GM18520 (cell line): ENCODE measurements at regions not wholly inside any gene's neighbourhood (a gene's known extent, or its start where the extent isn't known, plus 50 kb on each side); places are given as distances from the start of the nearest gene placed in this dataset.
"Not testable (repeated sequence)": the region's sequence is repeated elsewhere in the genome, so short reads cannot be mapped to it uniquely, and the experiment has no call there.

Source experiments
- ATAC-seq: cut with Tn5 transposase; IDR thresholded peaks from one replicate; pipeline ENCODE4 v1.9.1; 2021; ENCODE audit not compliant: unreplicated experiment

DNA sequence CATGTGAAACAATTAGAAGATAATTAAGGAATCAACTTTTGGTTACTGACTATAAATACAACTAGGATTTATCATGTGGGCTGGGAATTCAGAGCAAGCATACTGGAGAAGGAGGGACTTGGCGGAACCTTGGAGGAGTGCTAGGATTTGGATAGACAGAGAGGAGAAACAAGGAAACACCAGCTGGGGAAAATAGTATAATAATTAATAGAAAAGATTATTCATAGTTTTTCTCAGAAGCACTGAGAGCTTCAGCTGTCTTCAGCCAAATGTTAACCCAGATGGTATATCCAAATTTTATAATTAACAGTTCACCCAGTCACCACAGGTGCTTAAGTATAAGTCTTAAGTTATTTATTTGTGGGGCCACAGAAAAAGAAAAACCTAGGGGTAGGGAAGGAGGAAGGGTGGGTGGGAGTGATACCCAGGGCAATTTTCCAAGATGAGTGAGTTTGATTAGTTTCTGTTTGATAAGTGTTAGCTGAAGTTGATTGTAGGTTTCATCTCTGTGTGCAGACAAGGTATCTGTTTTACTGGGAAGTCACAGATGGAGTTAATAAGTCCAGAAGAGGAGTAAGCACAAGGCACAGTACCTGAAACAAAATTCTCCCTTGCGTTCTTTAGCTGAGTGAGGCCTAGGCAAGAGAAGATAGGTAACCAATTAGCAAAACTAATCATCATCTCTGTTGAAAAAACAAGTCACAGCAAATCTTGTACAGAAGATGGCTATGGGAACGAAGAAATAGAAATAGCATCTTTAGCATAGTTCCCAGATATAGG, 175.5 kb downstream of the TFAP2B start:
- no peak for ATAC-seq

DNA sequence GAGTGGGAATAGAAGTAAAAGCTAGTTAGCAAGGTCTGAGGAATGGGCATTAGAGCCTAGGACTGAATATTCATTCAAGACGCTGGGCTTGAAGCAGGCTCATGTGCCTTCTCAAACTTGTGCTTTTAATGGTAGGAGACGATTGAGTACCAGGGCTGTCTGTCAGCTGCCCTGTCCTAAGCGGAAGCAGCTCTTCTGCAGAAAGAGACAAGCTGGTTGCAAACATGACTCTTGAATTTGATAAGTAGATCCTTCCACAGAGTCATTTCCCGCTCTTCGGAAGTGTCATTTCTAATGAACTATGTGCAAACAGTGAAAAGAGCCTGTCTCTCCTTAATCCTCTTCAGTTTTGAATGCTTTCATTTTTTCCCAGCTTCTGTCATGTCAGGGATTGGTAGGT, 176.4 kb downstream of the TFAP2B start:
- no peak for ATAC-seq

DNA sequence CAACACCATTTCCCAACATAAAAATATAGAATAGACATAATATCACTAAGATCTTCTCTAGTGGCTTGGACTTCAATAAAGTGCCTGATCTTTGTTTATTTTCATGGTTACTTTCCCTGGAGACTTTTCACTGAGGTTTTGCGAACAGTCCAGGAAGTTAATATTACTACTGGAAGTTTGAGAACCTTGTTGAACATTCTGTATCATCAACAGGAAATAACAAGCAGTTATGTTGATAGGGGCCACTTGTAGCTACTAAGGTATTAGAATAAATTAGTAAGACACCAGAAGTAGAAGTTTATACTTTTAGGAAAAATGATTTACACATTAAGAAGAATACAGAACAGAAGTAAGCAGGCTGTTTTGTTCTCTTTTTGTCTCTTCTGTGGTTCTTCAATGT, 180.2 kb downstream of the TFAP2B start:
- no peak for ATAC-seq

DNA sequence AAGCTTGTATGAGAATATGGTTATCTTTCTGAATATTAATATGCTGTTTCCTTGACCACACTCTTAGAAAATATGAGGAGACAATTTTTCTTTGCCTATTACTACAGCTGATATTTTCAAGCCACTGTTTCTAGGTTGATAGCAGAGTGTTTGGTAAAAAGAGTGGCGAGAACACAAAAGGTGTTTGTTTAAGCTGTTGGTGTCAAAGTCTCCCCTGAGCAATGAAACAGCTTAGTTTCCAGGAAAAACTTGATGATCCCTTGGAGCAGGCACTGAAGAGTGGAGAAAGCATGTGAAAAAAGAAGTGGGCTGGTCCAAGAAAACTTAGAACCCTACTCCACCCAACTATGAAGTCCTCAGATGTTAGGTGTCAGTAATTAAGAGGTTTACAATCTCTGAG, 182.7 kb downstream of the TFAP2B start:
- no peak for ATAC-seq

DNA sequence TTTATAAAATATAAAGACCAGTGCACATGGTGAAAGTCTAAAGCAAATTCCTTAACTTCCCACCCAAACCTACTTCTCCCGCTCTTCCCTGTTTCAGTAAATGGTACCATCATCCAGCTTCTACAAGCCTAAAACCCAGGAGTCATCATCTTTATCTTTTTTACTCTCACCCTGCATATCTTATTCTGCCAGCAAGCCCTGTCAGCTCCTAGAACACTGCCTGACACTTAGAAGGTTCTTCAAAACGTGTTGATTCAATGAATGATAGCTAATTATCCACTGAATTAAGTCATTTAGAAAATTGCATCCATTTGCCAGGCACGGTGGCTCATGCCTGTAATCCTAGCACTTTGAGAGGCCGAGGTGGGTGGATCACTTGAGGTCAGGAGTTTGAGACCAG, 185.7 kb downstream of the TFAP2B start:
- no peak for ATAC-seq

DNA sequence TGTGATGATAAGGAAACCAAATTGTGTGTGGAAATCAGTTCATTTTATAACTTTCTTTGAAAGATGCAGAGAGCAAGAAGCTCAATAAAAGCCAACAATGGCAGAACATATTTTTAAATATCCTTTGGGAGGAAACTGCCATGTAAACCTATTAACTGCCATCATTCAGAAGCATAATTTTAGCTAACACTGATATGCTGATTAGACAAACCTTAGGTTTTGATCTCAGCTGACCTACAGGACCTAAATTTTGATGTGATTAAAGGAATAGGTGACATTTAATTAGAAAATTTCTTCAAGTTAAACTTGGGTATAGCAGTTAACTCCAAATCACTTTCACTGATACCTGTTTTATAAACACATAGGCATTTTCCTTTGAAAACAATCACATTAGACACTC, 187.1 kb downstream of the TFAP2B start:
- no peak for ATAC-seq

DNA sequence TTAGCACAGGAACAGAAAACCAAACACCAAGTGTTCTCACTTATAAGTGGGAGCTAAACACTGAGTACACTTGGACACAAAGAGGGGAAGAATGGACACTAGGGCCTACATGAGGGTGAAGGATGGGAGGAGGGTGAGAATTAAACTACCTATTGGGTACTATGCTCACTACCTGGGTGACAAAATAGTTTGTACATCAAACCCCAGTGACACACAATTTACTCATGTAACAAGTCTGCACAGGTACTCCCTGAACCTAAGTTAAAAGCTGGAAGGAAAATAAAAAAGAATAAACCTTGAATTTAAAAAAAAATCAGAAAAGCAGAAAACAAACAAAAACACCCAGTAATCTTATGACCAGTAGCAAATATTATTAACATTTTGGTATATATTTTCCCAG, 188.6 kb downstream of the TFAP2B start:
- ATAC-seq, result no peak

DNA sequence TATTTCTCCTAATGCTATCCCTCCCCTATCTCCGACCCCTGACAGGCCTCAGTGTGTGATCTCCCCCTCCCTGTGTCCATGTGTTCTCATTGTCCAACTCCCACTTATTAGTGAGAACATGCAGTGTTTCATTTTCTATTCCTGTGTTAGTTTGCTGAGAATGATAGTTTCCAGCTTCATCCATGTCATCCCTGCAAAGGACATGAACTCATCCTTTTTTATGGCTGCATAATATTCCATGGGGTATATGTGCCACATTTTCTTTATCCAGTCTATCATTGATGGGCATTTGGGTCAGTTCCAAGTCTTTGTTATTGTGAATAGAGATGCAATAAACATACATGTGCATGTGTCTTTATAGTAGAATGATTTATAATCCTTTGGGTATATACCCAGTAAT, 190.0 kb downstream of the TFAP2B start:
- ATAC-seq, result not testable (repeated sequence)

DNA sequence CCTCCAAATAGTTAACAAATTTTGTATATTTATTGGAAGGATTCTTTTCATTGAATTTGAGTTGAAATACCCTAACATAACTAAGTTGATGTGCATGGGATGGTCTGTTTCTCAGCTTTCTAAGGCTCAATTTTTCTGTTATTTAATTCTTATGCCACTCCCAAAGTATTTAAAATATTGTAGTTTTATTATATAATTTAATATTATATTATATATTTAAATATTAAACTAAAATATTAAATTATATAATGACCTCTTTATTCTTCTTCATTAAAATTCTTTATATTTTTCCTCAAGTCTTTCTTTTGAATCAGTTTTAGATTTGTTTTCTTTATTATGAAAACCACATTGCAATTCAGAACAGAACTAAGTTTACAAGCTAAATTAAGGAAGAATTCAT, 194.7 kb downstream of the TFAP2B start:
- ATAC-seq, result no peak

DNA sequence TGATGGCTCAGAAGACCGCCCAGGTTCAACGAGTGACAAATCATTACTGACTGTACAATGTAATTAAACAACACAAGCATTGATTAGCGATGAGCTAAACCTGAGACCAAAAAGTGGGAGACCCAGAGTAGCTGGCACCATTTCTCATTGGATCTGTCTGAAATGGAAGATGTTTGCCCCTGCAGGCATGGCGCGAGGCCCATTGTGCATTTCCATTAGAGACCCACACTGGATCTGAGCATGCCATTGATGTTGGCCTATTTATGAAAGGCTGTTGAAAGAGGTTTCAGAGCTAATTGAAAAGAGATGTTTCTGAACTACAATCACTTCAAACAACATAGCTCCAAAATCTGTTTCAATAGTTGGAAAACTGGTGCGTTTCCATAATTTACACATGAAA, 196.7 kb downstream of the TFAP2B start:
- ATAC-seq, result no peak

DNA sequence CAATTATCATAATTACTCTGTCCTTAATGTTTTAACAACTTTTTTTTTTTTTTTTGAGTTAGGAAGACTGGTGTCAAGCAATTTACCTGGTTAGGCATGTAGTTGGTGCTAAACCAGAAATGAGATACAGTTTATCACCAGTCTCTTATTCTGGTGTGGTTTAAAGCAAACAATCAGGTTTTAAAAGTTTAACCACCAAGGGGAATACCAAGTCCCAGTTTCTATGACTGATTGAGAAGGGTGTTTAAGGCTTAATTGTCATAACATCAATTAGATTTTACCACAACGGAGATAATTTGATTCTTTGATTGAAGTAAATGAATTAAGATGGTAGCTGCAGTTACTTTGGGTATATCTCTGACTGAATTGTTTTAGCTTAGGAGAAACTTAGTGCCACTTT, 197.8 kb downstream of the TFAP2B start:
- ATAC-seq, result no peak

DNA sequence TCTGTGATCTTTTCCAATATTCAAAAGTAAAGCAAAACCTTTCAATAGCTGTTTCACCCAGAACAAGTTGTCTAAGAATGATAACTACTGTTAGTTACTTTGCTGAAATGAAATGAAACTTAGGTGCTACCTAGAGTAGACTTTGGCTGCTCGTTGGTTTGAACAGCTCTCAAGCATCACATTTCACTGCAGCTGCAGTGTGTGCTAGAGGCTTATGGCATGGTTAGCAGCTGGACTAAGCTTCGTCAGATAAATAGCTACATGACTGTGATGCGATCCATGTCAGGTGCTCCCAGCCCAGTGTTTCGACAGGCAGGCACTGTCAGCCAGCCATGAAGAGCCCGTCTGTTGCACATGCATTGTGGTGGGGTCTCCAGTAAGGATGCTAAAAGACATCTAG, 201.1 kb downstream of the TFAP2B start:
- no peak for ATAC-seq

DNA sequence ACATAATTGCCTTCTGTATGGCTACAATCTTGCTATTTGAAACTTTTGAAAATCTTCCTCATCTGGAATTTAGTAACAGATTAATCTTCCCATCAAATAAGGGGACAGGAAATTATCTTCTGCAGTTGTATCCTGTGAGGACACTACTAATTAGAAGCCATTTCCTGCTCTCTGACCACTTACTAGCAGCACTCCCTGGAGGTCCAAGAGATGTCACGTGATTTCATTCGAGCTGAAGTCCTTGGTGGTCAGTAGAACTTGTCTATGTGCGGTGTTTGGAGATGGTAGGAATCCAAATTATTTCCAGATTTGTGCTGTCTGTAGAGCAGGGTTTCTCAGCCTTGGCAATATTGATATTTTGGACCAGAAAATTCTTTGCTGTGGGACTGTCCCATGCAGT, 202.5 kb downstream of the TFAP2B start:
- ATAC-seq, result no peak

DNA sequence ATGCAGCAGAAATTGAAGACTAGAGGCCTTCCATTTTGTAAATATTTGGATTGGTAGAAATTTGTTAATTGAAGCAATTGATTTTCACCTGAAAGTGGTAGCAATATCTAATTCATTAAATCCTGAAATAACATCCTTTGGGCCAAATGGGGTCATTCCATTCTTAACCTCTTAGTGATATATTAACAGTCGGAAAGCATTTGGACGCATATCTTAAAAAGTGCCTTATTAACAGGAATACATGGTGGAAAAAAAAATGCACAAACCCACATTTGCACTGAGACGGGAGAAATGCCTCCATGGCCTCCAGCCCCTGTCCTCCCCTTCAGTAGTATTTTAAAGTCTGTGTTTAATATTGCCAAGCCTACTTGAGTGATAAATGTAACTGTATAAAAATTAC, 205.5 kb downstream of the TFAP2B start:
- ATAC-seq, result no peak

DNA sequence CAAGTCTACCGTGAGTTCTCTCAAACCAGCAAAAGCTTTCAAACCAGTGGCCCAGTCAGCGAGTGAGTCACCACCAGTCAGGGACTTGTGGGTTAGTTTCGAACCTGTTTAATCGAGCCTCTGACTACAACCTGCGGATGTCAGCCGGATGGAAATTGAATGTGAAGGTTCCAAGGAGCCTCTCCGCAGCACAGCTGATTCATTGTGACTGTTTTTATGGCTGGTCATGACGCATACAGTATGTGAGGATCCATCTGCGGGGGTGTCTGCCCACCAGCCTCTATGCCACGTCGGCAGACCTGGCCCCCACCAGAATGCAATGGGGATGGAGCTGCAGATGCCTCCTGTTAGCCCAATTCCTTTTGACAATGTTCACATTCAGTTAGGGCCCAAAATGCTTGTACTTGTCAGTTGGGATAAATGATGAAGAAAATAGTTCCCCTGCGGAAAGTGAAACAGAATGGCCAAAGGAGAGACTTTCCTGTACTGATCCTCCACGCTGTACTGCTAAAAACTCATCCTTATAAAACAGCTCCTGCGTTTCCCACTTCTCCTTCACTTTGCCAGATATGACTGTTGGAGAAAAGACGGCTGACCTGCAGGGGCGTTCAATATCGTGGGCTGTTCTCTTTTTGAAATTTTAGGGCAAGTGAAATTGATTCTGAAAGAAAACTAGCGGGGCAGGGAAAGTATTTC, 206.6 kb downstream of the TFAP2B start:
- ATAC-seq, result no peak

DNA sequence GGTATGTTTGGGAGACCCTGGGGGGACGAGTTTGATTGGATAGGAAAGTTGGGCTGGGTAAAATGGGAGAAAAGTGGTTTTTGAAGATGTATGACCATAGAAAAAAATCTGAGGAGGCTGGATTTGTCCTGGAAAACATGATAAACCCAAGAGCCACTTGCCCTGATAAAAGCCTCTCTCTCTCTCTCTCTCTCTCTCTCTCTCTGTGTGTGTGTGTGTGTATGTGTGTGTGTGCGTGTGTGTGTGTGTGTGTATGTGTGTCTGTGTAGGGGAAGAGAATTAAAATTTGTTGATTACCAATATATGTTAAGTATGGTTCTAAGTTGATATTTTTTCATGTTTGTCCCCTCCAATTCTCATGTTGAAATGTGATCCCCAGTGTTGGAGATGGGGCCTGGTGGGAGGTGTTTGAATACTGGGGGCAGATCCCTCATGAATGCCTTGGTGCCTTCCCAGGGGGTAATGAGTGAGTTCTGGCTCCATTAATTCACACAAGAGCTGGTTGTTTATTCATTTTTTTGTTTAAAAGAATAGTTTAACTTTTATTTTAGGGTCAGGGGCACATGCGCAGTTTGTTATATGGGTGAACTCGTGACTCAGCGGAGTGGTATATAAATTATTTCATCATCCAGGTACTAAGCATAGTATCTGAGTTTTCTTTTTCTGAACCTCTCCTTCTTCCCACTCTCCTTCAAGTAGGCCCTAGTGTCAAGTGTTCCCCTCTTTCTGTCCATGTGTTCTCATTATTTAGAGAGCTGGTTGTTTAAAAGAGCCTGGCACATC, 208.8 kb downstream of the TFAP2B start:
- ATAC-seq, result no peak

DNA sequence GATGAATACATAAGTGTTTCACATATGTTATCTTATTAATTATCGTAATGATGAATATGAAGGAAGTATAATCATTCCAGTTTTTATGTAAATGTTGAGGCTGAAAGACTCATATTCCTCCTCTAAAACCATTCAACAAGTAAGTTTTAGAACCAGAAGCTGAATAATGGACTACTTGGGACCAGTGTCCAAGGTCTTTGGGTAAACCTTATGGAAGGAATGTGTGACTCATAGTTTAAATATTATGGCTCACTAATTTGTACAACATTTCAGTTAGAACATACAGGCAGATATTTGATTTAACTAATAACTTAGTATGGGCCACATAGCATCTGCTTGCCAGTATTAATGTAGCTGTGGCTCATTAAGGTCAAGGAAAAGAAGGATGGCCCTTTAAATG, 209.6 kb downstream of the TFAP2B start:
- no peak for ATAC-seq

DNA sequence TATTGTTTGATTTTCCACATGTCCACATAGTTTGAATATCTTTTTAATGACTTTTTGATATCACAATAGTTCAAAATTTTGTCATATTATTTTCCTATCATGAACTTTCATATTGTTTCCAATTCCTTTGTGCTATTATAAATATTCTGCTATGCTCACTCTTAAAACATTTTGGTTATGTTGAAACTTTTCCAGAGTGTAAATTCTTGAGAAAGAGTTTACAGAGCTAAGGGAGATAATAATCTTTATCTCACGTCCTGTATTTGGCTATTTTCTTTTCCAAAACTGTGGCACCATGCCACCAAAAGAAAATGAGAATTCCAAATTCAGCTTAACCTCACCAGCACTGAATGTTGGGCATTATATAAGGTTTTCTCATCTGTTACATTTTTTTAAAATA, 210.9 kb downstream of the TFAP2B start:
- ATAC-seq, result no peak

DNA sequence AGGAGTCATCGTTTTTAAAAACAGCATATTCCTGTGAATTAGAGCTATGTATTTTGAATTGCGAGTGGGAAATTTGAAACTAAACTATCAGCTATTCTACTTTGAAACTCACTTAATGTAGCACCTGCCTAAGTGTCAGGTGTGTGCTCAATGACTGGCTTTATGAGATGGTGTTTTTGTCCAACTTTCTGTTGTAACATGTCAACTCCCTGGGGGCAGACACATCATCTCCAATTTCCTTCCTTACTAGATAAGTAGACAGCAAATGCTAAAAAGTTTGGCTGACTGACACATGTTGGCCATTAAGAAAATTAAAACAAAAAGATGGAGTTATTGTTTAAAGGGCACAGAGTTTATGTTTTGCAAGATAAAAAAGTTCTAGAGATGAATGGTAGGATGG, 226.9 kb downstream of the TFAP2B start:
- ATAC-seq, result no peak

DNA sequence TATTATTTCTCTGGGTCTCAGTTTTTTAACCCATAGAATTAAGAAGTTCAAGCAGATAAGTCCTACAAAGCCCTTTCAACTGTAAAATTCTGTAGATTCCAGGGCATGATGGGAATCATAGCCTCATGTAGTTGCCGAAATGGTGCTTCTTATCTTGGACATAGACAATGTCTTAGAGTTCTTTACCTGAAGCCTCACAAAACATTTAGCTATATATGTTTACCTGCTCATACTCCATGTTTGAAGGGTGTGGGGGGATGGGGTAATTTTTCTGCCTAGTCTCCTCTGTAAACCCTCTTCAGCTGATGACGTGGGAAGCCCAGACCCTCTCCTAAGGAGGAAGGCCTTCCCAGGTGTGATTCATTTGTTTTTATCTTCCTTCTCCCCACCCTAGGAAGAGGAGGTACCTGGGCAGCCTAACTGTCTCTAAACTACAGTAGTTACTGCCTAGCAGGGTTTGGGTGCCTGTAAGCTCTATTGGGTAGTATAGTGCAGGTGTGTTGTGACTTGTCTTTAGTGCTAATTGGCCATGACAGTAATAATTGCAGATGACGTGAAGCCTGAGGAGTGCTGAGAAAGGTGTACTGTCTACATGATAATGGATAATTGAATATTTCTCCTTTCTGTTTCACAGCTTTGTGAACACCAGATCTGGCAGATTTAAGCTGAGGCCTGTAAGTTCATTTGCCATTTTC, 230.8 kb downstream of the TFAP2B start:
- ATAC-seq, result no peak
